HEK293T (cell line): ENCODE measurements at regions not wholly inside any gene's neighbourhood (a gene's known extent, or its start where the extent isn't known, plus 50 kb on each side); places are given as distances from the start of the nearest gene placed in this dataset.

Source experiments
- CTCF ChIA-PET: fragments of 350-600 bp; formaldehyde crosslinking; extraction: SDS; loops from one replicate; lab custom pipeline; 2021; ENCODE audit warnings: antibody characterized with exemption, inconsistent platforms; lab: Yijun Ruan, JAX
- POLR2A ChIA-PET: fragments of 350-600 bp; formaldehyde crosslinking; extraction: SDS; loops from one replicate; lab custom pipeline; 2020; ENCODE audit warnings: antibody characterized with exemption, inconsistent platforms; lab: Yijun Ruan, JAX
- DNase-seq: peaks from one replicate; pipeline ENCODE4 v3.0.0; 2012; ENCODE audit warnings: mixed read lengths; ENCODE audit errors: extremely low spot score
- ARNT ChIP-seq: fragments of 450-650 bp; IDR thresholded peaks from 2 replicates; pipeline ENCODE4 v1.6.1; 2017; ENCODE audit warnings: mild to moderate bottlenecking
- BHLHE40 ChIP-seq: fragments of 450-650 bp; IDR thresholded peaks from 2 replicates; pipeline ENCODE4 v1.6.1; 2016; ENCODE audit warnings: mild to moderate bottlenecking, moderate library complexity, borderline replicate concordance
- CTBP1 ChIP-seq: fragments of 450-650 bp; IDR thresholded peaks from 2 replicates; pipeline ENCODE4 v1.6.1; 2016; ENCODE audit warnings: borderline replicate concordance
- ELF4 ChIP-seq: fragments of 450-650 bp; IDR thresholded peaks from 2 replicates; pipeline ENCODE4 v1.6.1; 2017; ENCODE audit warnings: antibody characterized with exemption
- FOXA1 ChIP-seq: fragments of 450-650 bp; IDR thresholded peaks from 2 replicates; pipeline ENCODE4 v1.6.1; 2016; ENCODE audit warnings: mild to moderate bottlenecking
- FOXK2 ChIP-seq: fragments of 450-650 bp; IDR thresholded peaks from 2 replicates; pipeline ENCODE4 v1.6.1; 2016; ENCODE audit warnings: mild to moderate bottlenecking
- FOXM1 ChIP-seq: fragments of 450-650 bp; IDR thresholded peaks from 2 replicates; pipeline ENCODE4 v1.6.1; 2017; ENCODE audit warnings: mild to moderate bottlenecking, borderline replicate concordance
- HDGF ChIP-seq: fragments of 450-650 bp; IDR thresholded peaks from 2 replicates; pipeline ENCODE4 v1.6.1; 2017; ENCODE audit warnings: antibody characterized with exemption, borderline replicate concordance
- L3MBTL2 ChIP-seq: fragments of 450-650 bp; conservative IDR thresholded peaks from 2 replicates; pipeline ENCODE4 v1.6.1; 2016; ENCODE audit warnings: mild to moderate bottlenecking
- LEF1 ChIP-seq: fragments of 450-650 bp; IDR thresholded peaks from 2 replicates; pipeline ENCODE4 v1.6.1; 2017; ENCODE audit warnings: mild to moderate bottlenecking, borderline replicate concordance
- NFRKB ChIP-seq: fragments of 450-650 bp; IDR thresholded peaks from 2 replicates; pipeline ENCODE4 v1.6.1; 2016; ENCODE audit warnings: mild to moderate bottlenecking, moderate library complexity
- PKNOX1 ChIP-seq: fragments of 450-650 bp; IDR thresholded peaks from 2 replicates; pipeline ENCODE4 v1.6.1; 2016
- SP1 ChIP-seq: fragments of 450-650 bp; IDR thresholded peaks from 2 replicates; pipeline ENCODE4 v1.6.1; 2017
- SUZ12 ChIP-seq: fragments of 450-650 bp; IDR thresholded peaks from 2 replicates; pipeline ENCODE4 v1.6.1; 2016; ENCODE audit warnings: mild to moderate bottlenecking
- TARDBP ChIP-seq: fragments of 450-650 bp; IDR thresholded peaks from 2 replicates; pipeline ENCODE4 v1.6.1; 2016
- ZNF384 ChIP-seq: fragments of 450-650 bp; IDR thresholded peaks from 2 replicates; pipeline ENCODE4 v1.6.1; 2016

- no peak for TF ChIP-seq FOXM1
- TF ChIP-seq ELF4, result no peak
- no peak for TF ChIP-seq SUZ12
- TF ChIP-seq FOXA1, result no peak
- TF ChIP-seq L3MBTL2, result no peak
- TF ChIP-seq LEF1, result no peak
- TF ChIP-seq ARNT, result no peak
- TF ChIP-seq TARDBP, result no peak
- TF ChIP-seq BHLHE40, result no peak
- TF ChIP-seq FOXK2, result no peak
- no peak for TF ChIP-seq NFRKB
- TF ChIP-seq SP1, result no peak
- TF ChIP-seq ZNF384, result no peak
- TF ChIP-seq PKNOX1, result no peak
- no peak for TF ChIP-seq HDGF
- DNase-seq, result peak; percentile 53
- CTCF ChIA-PET, result interaction anchor here (0.7 to 2.3 kb wide), 12 partner anchors 9 to 923 kb away, joined by 3 to 9 read pairs (median 4); no protein-coding TSS in a partner anchor
- POLR2A ChIA-PET, result no interaction called here
Measured at GRCh38 chr9:82606492-82607382, 456.2 kb downstream of the RASEF start.

GRCh38 chr9:82608487-82608886 is 454.5 kb downstream of the RASEF start:
- TF ChIP-seq ZNF384 (no peak), ARNT (no peak)
- no peak for DNase-seq
- ChIA-PET CTCF (interaction anchor here (0.7 kb wide), 1 partner anchor 562 kb away, joined by 4 read pairs; no protein-coding TSS in a partner anchor), POLR2A (no interaction called here)

GRCh38 chr9:82612942-82613341 is 450.0 kb downstream of the RASEF start:
- ChIA-PET POLR2A (no interaction called here), CTCF (interaction anchor here (0.7 kb wide), 1 partner anchor 192 kb away, joined by 4 read pairs; no protein-coding TSS in a partner anchor)
- TF ChIP-seq SP1 (no peak), LEF1 (no peak), FOXK2 (no peak), NFRKB (no peak), BHLHE40 (no peak), SUZ12 (no peak), PKNOX1 (no peak), FOXM1 (no peak), ZNF384 (no peak), FOXA1 (no peak)
- DNase-seq, result no peak

- no peak for DNase-seq
- CTCF ChIA-PET, result no interaction called here
- POLR2A ChIA-PET, result no interaction called here
- no peak for TF ChIP-seq BHLHE40
- TF ChIP-seq SUZ12, result no peak
- no peak for TF ChIP-seq LEF1
- TF ChIP-seq HDGF, result no peak
- TF ChIP-seq FOXK2, result no peak
- no peak for TF ChIP-seq FOXA1
- TF ChIP-seq NFRKB, result no peak
- TF ChIP-seq FOXM1, result no peak
- no peak for TF ChIP-seq ARNT
- TF ChIP-seq ZNF384, result no peak
- no peak for TF ChIP-seq TARDBP
- TF ChIP-seq ELF4, result no peak
- TF ChIP-seq SP1, result no peak
- no peak for TF ChIP-seq PKNOX1
- TF ChIP-seq L3MBTL2, result no peak
- TF ChIP-seq CTBP1, result no peak
Measured at GRCh38 chr9:82613498-82613897, 449.4 kb downstream of the RASEF start.

- CTCF ChIA-PET, result interaction anchor here (2.2 kb wide), 1 partner anchor 10 kb away, joined by 7 read pairs; no protein-coding TSS in a partner anchor
Measured at GRCh38 chr9:82616545-82616944, 446.4 kb downstream of the RASEF start.

GRCh38 chr9:82621447-82621846 is 441.5 kb downstream of the RASEF start:
- POLR2A ChIA-PET, result no interaction called here
- CTCF ChIA-PET, result interaction anchor here (0.8 kb wide), 1 partner anchor 15 kb away, joined by 3 read pairs; no protein-coding TSS in a partner anchor
- no peak for TF ChIP-seq L3MBTL2
- TF ChIP-seq LEF1, result no peak
- no peak for TF ChIP-seq PKNOX1
- no peak for TF ChIP-seq TARDBP
- TF ChIP-seq FOXM1, result no peak
- TF ChIP-seq ELF4, result no peak
- no peak for TF ChIP-seq HDGF
- no peak for TF ChIP-seq BHLHE40
- no peak for TF ChIP-seq FOXK2
- no peak for TF ChIP-seq SP1
- no peak for TF ChIP-seq CTBP1
- TF ChIP-seq FOXA1, result no peak
- TF ChIP-seq NFRKB, result no peak
- no peak for TF ChIP-seq SUZ12
- TF ChIP-seq ZNF384, result no peak
- TF ChIP-seq ARNT, result no peak
- no peak for DNase-seq

More at GRCh38 chr9:82616545-82616944, 446.4 kb downstream of the RASEF start:
- no peak for DNase-seq
- POLR2A ChIA-PET, result no interaction called here
- TF ChIP-seq SUZ12, result no peak
- TF ChIP-seq LEF1, result no peak
- TF ChIP-seq ZNF384, result no peak
- no peak for TF ChIP-seq ELF4
- no peak for TF ChIP-seq FOXA1
- TF ChIP-seq SP1, result no peak
- no peak for TF ChIP-seq HDGF
- TF ChIP-seq FOXK2, result no peak
- TF ChIP-seq BHLHE40, result no peak
- no peak for TF ChIP-seq FOXM1
- TF ChIP-seq L3MBTL2, result no peak
- TF ChIP-seq TARDBP, result no peak
- TF ChIP-seq CTBP1, result no peak
- no peak for TF ChIP-seq NFRKB
